Small intestine (tissue), 7 donors: ENCODE measurements at regions not wholly inside any gene's neighbourhood (a gene's known extent, or its start where the extent isn't known, plus 50 kb on each side); places are given as distances from the start of the nearest gene placed in this dataset.
A peak's percentile ranks its signal among the peaks of the same experiment; 100 is the strongest.
"Not testable (repeated sequence)": the region's sequence is repeated elsewhere in the genome, so short reads cannot be mapped to it uniquely, and the experiment has no call there.

ENCODE experiments used
- DNase-seq, 2 donors: peaks; one replicate each; pipeline versions ENCODE4 v3.0.0 to v3.0.0-alpha.2; 2013
- FAIRE-seq: peaks from 2 replicates; lab custom pipeline; 2012; peaks lifted over from hg19 to GRCh38; lab: Jason Lieb, UNC
- H3K27ac ChIP-seq, 3 donors: one replicate each; pipeline ENCODE4 v1.5.1; 2013; ENCODE audit warnings: low read length in 2 of 3, mild to moderate bottlenecking in 2 of 3, control low read depth in 1 of 3, inconsistent platforms in 1 of 3, low read depth in 1 of 3, moderate library complexity in 1 of 3
- H3K27me3 ChIP-seq, 3 donors: one replicate each; pipeline ENCODE4 v1.6.1; 2013; ENCODE audit warnings: low read length in 3 of 3, inconsistent platforms in 1 of 3; ENCODE audit not compliant: control insufficient read depth in 3 of 3, insufficient read depth in 3 of 3
- H3K36me3 ChIP-seq, 3 donors: one replicate each; pipeline ENCODE4 v1.6.1; 2013; ENCODE audit warnings: low read length in 3 of 3, inconsistent platforms in 1 of 3, low read depth in 1 of 3, mild to moderate bottlenecking in 1 of 3, moderate library complexity in 1 of 3; ENCODE audit not compliant: control insufficient read depth in 3 of 3, insufficient read depth in 2 of 3
- H3K4me1 ChIP-seq, 3 donors: one replicate each; pipeline ENCODE4 v1.6.1; 2013; ENCODE audit warnings: low read length in 2 of 3, inconsistent platforms in 1 of 3, low read depth in 1 of 3, mild to moderate bottlenecking in 1 of 3, moderate library complexity in 1 of 3; ENCODE audit not compliant: control insufficient read depth in 3 of 3, insufficient read depth in 2 of 3
- H3K4me3 ChIP-seq, 3 donors: one replicate each; pipeline ENCODE4 v1.5.1; 2013; ENCODE audit warnings: low read length in 3 of 3, control low read depth in 1 of 3, inconsistent platforms in 1 of 3, low read depth in 1 of 3, mild to moderate bottlenecking in 1 of 3, moderate library complexity in 1 of 3
- H3K9me3 ChIP-seq, 2 donors: one replicate each; pipeline ENCODE4 v1.6.1; 2013; ENCODE audit warnings: low read depth in 1 of 2, low read length in 1 of 2; ENCODE audit not compliant: control insufficient read depth in 2 of 2, insufficient read depth in 1 of 2
- WGBS, 3 donors: extraction: QIAGEN DNeasy Blood & Tissue Kit; methylation state at CpG; one replicate each; pipeline ENCODE4 v1.1.7; 2013; 5-methylcytosine and 5-hydroxymethylcytosine counted together
- donor health status: healthy with polysubstance abuse.
- donor health status: control.
- donor health status: control.
- donor health status: Bipolar disorder and iron deficiency.
- donor health status: healthy.

- FAIRE-seq (no peak), DNase-seq (no peak)
- H3K4me1 ChIP-seq = no peaks in the 10 kb centered on the region
- 64 to 67% (median 65%) methylated on average over 5 of the region's 5 CpGs for WGBS, 3 donors
- no peaks in the 10 kb centered on the region for H3K36me3 ChIP-seq
- H3K27me3 ChIP-seq = no peaks in the 10 kb centered on the region
- H3K4me3 ChIP-seq = no peak overlapping the region
- no peak overlapping the region for H3K27ac ChIP-seq
- no peaks in the 10 kb centered on the region for H3K9me3 ChIP-seq
These were observed 204.6 kb downstream of the RBM46 start for GRCh38 chr4:154985673-154986072.

GRCh38 chr4:154988511-154988910 is 207.4 kb downstream of the RBM46 start:
- peak in 1 of 2 donors; percentile 39 for DNase-seq
- Histone ChIP-seq H3K9me3 (no peaks in the 10 kb centered on the region), H3K4me3 (no peak overlapping the region), H3K27me3 (no peaks in the 10 kb centered on the region), H3K27ac (no peak overlapping the region), H3K4me1 (no peaks in the 10 kb centered on the region), H3K36me3 (no peaks in the 10 kb centered on the region)
- no peak for FAIRE-seq
- 49 to 67% (median 64%) methylated on average over 3 of the region's 3 CpGs for WGBS, 3 donors

- FAIRE-seq (no peak), DNase-seq (no peak)
- Histone ChIP-seq H3K4me1 (no peaks in the 10 kb centered on the region), H3K4me3 (no peak overlapping the region), H3K9me3 (no peaks in the 10 kb centered on the region), H3K36me3 (no peaks in the 10 kb centered on the region), H3K27ac (no peak overlapping the region), H3K27me3 (no peaks in the 10 kb centered on the region)
- WGBS, 3 donors = 73 to 79% (median 79%) methylated on average over 6 of the region's 6 CpGs
These were observed 208.4 kb downstream of the RBM46 start for GRCh38 chr4:154989511-154989910.

- not testable (repeated sequence) for DNase-seq, H3K27ac ChIP-seq, H3K27me3 ChIP-seq, FAIRE-seq, H3K4me1 ChIP-seq, H3K4me3 ChIP-seq, H3K36me3 ChIP-seq, H3K9me3 ChIP-seq
- 66 to 72% (median 72%) methylated on average over 5 of the region's 5 CpGs for WGBS, 3 donors
These were observed 210.6 kb upstream of the NPY2R start for GRCh38 chr4:154997866-154998265.

GRCh38 chr4:154998284-154998683 is 210.2 kb upstream of the NPY2R start:
- no peak for FAIRE-seq
- no peak overlapping the region for H3K27ac ChIP-seq
- DNase-seq = no peak
- no peaks in the 10 kb centered on the region for H3K9me3 ChIP-seq
- no peaks in the 10 kb centered on the region for H3K27me3 ChIP-seq
- 88 to 89% (median 89%) methylated on average over 3 of the region's 3 CpGs for WGBS, 3 donors
- H3K4me3 ChIP-seq = no peak overlapping the region
- no peaks in the 10 kb centered on the region for H3K4me1 ChIP-seq
- no peaks in the 10 kb centered on the region for H3K36me3 ChIP-seq

- 41 to 83% (median 81%) methylated on average over 1 of the region's 1 CpG for WGBS, 3 donors
- Histone ChIP-seq H3K4me3 (no peak overlapping the region), H3K9me3 (no peaks in the 10 kb centered on the region), H3K36me3 (no peaks in the 10 kb centered on the region), H3K27me3 (no peaks in the 10 kb centered on the region), H3K27ac (no peak overlapping the region), H3K4me1 (no peaks in the 10 kb centered on the region)
- DNase-seq = no peak
- FAIRE-seq = no peak
These were observed 209.7 kb upstream of the NPY2R start for GRCh38 chr4:154998773-154999172.

GRCh38 chr4:154999950-155000578 is 208.4 kb upstream of the NPY2R start:
- WGBS, 3 donors = 81 to 88% (median 86%) methylated on average over 3 of the region's 3 CpGs

GRCh38 chr4:155001251-155001650 is 207.2 kb upstream of the NPY2R start:
- DNase-seq (no peak), FAIRE-seq (no peak)
- no peaks in the 10 kb centered on the region for H3K36me3 ChIP-seq
- H3K27me3 ChIP-seq = no peaks in the 10 kb centered on the region
- H3K9me3 ChIP-seq = no peaks in the 10 kb centered on the region
- WGBS, 3 donors = 83 to 90% (median 89%) methylated on average over 2 of the region's 2 CpGs
- no peak overlapping the region for H3K27ac ChIP-seq
- H3K4me1 ChIP-seq = no peaks in the 10 kb centered on the region
- H3K4me3 ChIP-seq = no peak overlapping the region

More at GRCh38 chr4:154999950-155000578, 208.4 kb upstream of the NPY2R start:
- Histone ChIP-seq H3K27ac (no peak overlapping the region), H3K9me3 (no peaks in the 10 kb centered on the region), H3K4me3 (no peak overlapping the region), H3K36me3 (no peaks in the 10 kb centered on the region), H3K27me3 (no peaks in the 10 kb centered on the region), H3K4me1 (no peaks in the 10 kb centered on the region)
- DNase-seq (no peak), FAIRE-seq (no peak)
